ENCODE measurements at regions not wholly inside any gene's neighbourhood (a gene's known extent, or its start where the extent isn't known, plus 50 kb on each side); places are given as distances from the start of the nearest gene placed in this dataset.

GRCh38 chr3:80682951-80683350 is 915.2 kb upstream of the ROBO1 start:
- no peaks in the 10 kb centered on the region for H3K36me3 ChIP-seq (replicated peaks in 1 of 2)
- H3K9me3 ChIP-seq (replicated peaks in 1 of 3) = no peaks in the 10 kb centered on the region
- no peaks in the 10 kb centered on the region for H3K4me1 ChIP-seq (replicated peaks in 1 of 2)
- 60 to 75% (median 66%) methylated on average over 1 of the region's 1 CpG for WGBS, 4 donors
- intact Hi-C loops (cut with DNase I) = no loop called here
- H3K4me3 ChIP-seq = no peak overlapping the region
- no peak for DNase-seq
- no peak for TF ChIP-seq CTCF (IDR thresholded peaks at IDR 0.05)
- TF ChIP-seq POLR2A (IDR thresholded peaks at IDR 0.05) = no peak
- H3K27me3 ChIP-seq = no peaks in the 10 kb centered on the region
- H3K27ac ChIP-seq = no peak overlapping the region

- Histone ChIP-seq H3K27ac (no peak overlapping the region), H3K27me3 (no peaks in the 10 kb centered on the region), H3K36me3 (replicated peaks in 1 of 2) (no peaks in the 10 kb centered on the region), H3K4me3 (no peak overlapping the region), H3K4me1 (replicated peaks in 1 of 2) (no peaks in the 10 kb centered on the region), H3K9me3 (replicated peaks in 1 of 3) (no peaks in the 10 kb centered on the region)
- DNase-seq = no peak
- intact Hi-C loops (cut with DNase I) = no loop called here
- no peak for TF ChIP-seq POLR2A (IDR thresholded peaks at IDR 0.05)
- TF ChIP-seq CTCF (IDR thresholded peaks at IDR 0.05) = no peak
Observed at GRCh38 chr3:80682235-80682634, 914.4 kb upstream of the ROBO1 start.

- intact Hi-C loops (cut with DNase I) = no loop called here
- TF ChIP-seq POLR2A (IDR thresholded peaks at IDR 0.05) (no peak), CTCF (IDR thresholded peaks at IDR 0.05) (no peak)
- Histone ChIP-seq H3K9me3 (replicated peaks in 1 of 3) (no peaks in the 10 kb centered on the region), H3K27ac (no peak overlapping the region), H3K27me3 (no peaks in the 10 kb centered on the region), H3K4me1 (replicated peaks in 1 of 2) (no peaks in the 10 kb centered on the region), H3K4me3 (no peak overlapping the region), H3K36me3 (replicated peaks in 1 of 2) (no peaks in the 10 kb centered on the region)
- no peak for DNase-seq
- 62 to 71% (median 64%) methylated on average over 6 of the region's 6 CpGs for WGBS, 4 donors
Observed at GRCh38 chr3:80677796-80678195, 910.0 kb upstream of the ROBO1 start.

GRCh38 chr3:80676866-80677265 is 909.1 kb upstream of the ROBO1 start:
- intact Hi-C loops (cut with DNase I) = no loop called here
- Histone ChIP-seq H3K9me3 (replicated peaks in 1 of 3) (no peaks in the 10 kb centered on the region), H3K4me1 (replicated peaks in 1 of 2) (no peaks in the 10 kb centered on the region), H3K36me3 (replicated peaks in 1 of 2) (no peaks in the 10 kb centered on the region), H3K27ac (no peak overlapping the region), H3K27me3 (no peaks in the 10 kb centered on the region), H3K4me3 (no peak overlapping the region)
- DNase-seq = no peak
- no peak for TF ChIP-seq CTCF (IDR thresholded peaks at IDR 0.05)
